HL-60 (cell line): ENCODE measurements at regions not wholly inside any gene's neighbourhood (a gene's known extent, or its start where the extent isn't known, plus 50 kb on each side); places are given as distances from the start of the nearest gene placed in this dataset.

Source experiments
- POLR2AphosphoS5 ChIP-seq: IDR thresholded peaks from 2 replicates; pipeline ENCODE4 v1.6.1; 2012; ENCODE audit warnings: low read depth
- TF ChIP-seq, protein P1 (sequence below): IDR thresholded peaks from one replicate; pipeline ENCODE4 v1.5.1; 2011; ENCODE audit warnings: low read length, control low read depth, inconsistent platforms; ENCODE audit not compliant: insufficient read depth
- TF ChIP-seq, protein P2 (sequence below): IDR thresholded peaks from 2 replicates; pipeline ENCODE4 v1.6.1; 2012; ENCODE audit warnings: low read depth; ENCODE audit not compliant: insufficient replicate concordance

DNA sequence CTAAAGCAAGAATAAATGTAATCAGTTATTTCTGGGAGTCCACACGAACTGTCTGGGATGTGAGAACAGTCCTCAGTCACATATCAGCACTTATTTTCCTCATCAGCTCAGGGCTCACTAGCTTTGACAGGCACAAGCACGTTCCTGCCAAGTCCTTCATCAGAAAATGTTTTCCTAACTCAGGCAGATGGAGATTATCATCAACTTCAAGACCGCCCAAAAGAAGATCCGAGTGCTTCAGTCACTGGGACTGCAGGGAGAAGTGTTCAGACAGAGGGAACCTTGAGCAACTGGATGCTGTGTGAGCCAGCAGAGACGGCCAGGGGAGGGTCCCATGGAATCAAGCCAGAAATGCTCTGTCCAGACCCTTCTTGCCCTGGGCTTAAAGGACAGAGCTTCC is 189.4 kb downstream of the NXNL2 start:
- TF ChIP-seq, protein P1, sequence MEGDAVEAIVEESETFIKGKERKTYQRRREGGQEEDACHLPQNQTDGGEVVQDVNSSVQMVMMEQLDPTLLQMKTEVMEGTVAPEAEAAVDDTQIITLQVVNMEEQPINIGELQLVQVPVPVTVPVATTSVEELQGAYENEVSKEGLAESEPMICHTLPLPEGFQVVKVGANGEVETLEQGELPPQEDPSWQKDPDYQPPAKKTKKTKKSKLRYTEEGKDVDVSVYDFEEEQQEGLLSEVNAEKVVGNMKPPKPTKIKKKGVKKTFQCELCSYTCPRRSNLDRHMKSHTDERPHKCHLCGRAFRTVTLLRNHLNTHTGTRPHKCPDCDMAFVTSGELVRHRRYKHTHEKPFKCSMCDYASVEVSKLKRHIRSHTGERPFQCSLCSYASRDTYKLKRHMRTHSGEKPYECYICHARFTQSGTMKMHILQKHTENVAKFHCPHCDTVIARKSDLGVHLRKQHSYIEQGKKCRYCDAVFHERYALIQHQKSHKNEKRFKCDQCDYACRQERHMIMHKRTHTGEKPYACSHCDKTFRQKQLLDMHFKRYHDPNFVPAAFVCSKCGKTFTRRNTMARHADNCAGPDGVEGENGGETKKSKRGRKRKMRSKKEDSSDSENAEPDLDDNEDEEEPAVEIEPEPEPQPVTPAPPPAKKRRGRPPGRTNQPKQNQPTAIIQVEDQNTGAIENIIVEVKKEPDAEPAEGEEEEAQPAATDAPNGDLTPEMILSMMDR, result no peak
- no peak for TF ChIP-seq POLR2AphosphoS5
- TF ChIP-seq, protein P2, sequence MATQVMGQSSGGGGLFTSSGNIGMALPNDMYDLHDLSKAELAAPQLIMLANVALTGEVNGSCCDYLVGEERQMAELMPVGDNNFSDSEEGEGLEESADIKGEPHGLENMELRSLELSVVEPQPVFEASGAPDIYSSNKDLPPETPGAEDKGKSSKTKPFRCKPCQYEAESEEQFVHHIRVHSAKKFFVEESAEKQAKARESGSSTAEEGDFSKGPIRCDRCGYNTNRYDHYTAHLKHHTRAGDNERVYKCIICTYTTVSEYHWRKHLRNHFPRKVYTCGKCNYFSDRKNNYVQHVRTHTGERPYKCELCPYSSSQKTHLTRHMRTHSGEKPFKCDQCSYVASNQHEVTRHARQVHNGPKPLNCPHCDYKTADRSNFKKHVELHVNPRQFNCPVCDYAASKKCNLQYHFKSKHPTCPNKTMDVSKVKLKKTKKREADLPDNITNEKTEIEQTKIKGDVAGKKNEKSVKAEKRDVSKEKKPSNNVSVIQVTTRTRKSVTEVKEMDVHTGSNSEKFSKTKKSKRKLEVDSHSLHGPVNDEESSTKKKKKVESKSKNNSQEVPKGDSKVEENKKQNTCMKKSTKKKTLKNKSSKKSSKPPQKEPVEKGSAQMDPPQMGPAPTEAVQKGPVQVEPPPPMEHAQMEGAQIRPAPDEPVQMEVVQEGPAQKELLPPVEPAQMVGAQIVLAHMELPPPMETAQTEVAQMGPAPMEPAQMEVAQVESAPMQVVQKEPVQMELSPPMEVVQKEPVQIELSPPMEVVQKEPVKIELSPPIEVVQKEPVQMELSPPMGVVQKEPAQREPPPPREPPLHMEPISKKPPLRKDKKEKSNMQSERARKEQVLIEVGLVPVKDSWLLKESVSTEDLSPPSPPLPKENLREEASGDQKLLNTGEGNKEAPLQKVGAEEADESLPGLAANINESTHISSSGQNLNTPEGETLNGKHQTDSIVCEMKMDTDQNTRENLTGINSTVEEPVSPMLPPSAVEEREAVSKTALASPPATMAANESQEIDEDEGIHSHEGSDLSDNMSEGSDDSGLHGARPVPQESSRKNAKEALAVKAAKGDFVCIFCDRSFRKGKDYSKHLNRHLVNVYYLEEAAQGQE, result no peak
